HS-5 (cell line): ENCODE measurements at regions not wholly inside any gene's neighbourhood (a gene's known extent, or its start where the extent isn't known, plus 50 kb on each side); places are given as distances from the start of the nearest gene placed in this dataset.
"Not testable (repeated sequence)": the region's sequence is repeated elsewhere in the genome, so short reads cannot be mapped to it uniquely, and the experiment has no call there.

Experiments
- DNase-seq: peaks from one replicate; pipeline ENCODE4 v3.0.0-alpha.2; 2012; ENCODE audit warnings: low read depth

DNA sequence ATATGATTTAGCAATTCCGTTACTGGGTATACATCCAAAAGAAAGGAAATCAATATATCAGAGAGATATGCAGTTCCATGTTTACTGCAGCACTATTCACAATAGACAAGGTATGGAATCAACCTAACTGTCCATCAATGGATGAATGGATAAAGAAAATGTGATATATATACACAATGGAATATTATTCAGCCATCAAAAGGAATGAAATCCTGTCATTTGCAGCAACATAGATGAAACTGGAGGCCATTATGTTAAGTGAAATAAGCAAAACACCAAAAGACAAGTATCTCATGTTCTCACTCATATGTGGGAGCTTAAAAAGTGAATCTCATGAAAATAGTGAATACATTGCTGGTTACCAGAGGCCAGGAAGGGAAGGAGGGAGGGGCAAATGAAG is 390.8 kb downstream of the ZFHX3 start:
- DNase-seq: no peak

DNA sequence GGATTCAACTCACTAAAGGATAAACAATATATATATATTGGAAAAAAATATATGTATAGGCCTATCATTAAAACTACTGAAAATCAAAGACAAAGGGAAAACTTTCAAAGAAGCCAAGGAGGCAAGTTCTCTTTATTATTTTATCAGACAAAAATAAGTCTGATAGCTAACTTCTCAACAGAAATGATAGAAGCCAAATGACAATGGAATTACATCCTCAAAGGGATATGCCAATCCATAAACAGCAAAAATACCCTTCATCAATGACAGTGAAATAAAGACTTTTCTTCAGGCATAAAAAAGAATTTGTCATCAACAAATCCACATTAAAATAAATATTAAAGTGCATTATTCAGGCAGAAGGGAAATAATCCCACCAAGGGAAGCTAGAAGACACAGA is 393.4 kb downstream of the ZFHX3 start:
- DNase-seq: no peak

DNA sequence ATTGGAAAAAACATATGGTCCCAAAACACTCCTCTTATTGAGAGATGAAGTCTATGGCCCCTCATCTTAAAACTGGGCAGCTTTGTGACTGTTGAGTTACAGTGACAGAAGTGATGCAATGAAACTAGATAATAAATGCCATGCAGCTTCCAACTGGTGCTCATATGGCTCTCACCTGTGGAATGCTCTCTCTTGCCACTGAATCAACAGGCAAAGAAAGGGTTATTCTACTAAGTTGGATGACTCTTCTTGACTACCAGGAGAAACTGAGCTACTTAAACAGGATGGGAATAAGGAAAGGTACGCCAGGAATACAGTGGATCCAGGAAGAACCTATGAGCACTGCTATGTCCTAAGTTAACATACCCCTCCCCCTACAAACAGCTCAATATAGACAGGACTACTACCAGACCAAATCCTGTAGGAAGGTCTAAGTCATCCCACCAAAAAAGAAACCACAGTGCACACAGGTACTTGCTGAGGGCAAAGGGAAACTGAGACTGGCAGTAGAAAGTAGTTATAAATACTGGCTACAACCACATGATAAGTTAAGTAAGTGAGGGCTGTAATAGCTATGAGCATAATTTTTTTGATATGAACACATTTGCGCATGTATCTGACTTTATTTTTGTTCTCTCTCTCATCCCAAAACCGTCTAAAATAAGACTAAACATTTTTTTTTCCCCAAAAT is 398.5 kb downstream of the ZFHX3 start:
- no peak for DNase-seq

DNA sequence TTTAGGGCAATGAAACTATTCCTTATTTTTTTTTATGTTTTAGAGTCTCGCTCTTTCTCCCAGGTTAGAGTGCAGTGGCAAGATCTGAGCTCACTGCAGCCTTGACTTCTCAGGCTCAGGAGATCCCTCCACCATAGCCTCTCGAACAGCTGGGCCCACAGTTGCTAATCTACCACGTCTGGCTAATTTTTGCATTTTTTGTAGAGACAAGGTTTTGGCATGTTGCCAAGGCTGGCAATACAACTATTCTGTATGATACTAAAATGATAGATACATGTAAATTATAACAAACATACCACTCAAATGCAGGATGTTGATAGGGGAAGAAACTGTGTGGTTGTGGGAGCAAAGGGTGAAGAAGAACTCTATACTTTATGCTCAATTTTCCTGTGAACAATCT is 401.3 kb downstream of the ZFHX3 start:
- no peak for DNase-seq

DNA sequence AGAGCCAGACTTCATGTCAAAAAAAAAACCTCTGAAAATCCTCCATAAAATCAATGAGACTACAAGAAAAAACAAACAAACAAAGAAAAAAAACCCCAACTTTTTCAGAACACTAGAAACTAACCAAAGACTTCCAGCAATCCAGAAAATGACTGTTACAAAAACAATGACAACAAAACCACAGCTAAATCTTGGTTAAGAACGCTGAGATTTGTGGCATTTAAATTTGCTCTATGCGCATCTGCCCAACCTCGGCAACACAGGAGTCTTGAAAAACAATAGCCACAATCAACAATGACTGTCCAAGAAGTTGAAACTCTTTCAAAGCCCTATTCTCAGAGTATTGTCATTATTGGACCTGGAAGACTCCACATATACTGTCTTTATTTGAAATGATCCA is 402.4 kb downstream of the ZFHX3 start:
- DNase-seq: no peak

DNA sequence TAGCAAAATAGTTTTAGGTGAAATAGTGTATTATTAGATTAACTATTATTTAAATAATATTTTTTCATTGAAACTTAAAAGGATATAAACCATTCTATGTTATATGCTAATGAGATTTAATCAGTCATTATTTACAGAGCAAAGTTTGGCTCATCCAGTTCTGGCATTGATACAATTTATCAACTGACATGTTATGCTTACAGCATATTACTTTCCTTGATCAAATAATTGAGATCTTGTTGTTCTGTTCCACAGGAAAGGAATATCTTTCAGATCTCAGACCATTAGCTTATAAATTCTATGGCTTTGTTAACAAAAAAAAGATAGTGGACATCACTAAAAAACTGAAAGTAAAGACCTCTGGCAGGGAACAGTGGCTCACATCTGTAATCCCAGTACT is 403.0 kb downstream of the ZFHX3 start:
- DNase-seq: no peak

DNA sequence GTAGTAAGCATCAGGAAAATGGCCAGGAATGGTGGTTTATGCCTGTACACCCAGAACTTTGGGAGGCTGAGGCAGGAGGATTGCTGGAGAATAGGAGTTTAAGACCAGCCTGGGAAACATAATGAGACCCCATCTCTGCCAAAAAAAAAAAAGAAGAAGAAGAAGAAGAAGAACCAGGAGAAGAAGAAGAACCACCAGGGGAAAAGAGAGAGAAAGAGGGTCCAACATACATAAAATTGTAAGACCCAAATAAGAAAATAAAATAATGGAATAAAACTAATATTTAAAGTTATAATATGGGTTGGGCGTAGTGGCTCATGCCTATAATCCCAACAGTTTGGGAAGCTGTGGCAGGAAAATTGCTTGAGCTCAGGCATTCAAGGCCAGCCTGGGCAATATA is 408.4 kb downstream of the ZFHX3 start:
- DNase-seq: no peak

DNA sequence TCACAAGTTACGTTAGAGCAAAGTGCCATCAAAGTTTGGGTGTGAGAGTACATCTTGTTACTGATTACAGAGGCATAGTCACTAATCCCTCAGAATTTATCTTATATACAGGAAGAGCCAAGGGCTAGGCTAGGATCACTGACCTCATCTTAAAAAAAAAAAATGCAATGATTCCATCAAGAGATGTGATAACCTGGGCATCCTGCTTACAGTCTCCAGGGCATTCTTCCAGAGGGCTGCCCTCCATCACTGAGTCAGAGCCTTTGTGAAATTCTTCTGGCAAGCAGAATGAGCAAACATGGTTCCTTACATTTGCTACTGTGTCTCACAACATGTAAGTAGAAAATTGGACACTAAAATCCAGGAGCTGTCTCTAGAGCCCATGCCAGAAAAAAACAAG is 410.6 kb downstream of the ZFHX3 start:
- peak; percentile 83 for DNase-seq

DNA sequence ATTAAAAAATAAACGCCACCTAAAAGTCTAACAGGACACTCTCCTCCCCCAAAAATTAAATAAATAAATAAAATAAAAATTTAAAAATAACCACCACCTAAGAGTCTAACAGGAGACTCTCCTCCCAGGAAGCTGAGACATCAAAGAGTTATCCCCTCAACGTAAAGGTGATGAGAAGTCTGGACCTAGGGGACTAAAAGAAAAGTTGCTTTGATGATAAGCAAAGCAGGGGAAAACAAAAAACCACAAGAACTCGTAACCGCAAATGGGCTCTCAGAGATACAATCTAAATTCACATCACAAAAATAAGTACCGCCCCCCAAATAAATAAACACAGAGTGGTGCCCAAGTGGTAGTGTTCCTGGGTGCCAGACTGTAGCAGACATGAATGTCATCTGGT is 412.2 kb downstream of the ZFHX3 start:
- DNase-seq: no peak

DNA sequence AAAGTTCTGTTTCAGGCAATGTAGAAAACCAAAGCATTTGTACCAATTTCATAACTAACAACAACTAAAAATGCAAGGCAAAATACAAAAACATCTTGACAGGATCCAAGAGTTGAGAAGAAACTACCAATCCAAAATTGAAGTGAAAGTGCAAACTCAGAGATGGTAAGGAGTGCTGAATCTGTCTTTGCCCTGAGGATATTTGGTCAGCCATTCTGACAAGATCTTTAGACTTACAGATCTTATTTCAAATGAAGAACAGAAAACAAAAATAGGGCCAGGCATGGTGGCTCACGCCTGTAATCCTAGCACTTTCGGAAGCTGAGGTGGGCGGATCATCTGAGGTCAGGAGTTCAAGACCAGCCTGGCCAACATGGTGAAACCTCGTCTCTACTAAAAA is 412.8 kb downstream of the ZFHX3 start:
- no peak for DNase-seq

DNA sequence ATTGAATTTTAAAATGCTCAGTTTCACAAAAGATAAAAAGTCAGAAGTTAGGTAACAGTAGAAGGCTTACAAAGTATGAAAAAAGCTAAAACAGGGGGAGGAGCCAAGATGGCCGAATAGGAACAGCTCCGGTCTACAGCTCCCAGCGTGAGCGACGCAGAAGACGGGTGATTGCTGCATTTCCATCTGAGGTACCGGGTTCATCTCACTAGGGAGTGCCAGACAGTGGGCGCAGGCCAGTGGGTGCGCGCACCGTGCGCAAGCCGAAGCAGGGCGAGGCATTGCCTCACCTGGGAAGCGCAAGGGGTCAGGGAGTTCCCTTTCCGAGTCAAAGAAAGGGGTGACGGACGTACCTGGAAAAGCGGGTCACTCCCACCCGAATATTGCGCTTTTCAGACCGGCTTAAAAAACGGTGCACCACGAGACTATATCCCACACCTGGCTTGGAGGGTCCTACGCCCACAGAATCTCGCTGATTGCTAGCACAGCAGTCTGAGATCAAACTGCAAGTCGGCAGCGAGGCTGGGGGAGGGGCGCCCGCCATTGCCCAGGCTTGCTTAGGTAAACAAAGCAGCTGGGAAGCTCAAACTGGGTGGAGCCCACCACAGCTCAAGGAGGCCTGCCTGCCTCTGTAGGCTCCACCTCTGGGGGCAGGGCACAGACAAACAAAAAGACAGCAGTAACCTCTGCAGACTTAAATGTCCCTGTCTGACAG is 420.6 kb downstream of the ZFHX3 start:
- DNase-seq: not testable (repeated sequence)

DNA sequence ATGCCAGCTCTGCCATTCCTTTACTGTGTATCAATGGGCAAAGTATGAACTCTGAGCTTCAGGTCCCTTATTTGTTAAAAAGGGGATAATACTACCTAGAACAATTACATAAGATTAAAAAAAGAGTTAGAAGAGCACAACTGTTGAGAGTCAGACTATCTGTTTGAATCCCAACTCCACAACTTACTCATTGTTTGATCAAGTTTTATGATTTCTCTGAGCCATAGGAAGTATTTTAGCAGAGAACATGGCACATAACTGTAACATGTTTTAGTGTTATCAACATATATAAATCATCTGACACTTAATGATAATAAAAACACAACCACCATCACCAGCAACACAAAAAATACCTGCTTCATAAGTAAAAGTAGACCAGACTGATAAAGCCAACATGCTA is 421.3 kb downstream of the ZFHX3 start:
- no peak for DNase-seq

DNA sequence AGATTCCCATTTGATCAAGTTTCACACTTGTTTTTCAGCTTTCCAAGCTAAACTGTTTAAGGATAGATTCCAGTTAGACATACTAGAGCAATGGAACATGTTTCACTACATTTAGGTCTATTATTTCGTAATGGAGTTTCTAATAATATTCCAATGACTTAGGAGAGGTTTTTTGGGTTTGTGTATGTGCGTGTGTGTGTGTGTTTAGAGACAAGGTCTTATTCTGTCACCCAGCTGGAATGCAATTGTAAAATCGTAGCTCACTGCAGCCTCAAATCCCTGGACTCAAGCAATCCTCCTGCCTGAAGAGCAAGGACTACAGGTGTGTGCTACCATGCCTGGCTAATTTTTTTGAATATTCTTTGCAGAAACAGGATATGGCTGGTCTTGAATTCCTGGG is 426.3 kb downstream of the ZFHX3 start:
- no peak for DNase-seq

DNA sequence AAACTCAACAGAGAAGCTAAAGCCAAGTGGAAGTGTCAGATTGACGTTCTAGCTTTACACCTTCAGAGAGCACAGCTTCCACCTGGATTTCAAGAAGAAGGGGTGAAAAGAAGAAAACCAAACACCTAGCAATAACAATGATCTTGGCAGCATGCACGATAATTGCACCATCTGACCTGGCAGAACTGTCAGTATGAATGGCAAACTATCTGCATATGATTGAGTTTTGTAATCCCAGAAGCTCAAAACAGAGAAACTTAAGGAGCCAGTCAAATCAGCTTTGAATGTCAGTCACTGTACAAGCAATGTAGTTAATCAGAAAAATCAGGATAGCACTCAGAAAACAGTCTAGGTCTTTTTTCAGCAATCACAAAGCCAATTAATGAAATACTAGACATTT is 427.1 kb downstream of the ZFHX3 start:
- DNase-seq: no peak

DNA sequence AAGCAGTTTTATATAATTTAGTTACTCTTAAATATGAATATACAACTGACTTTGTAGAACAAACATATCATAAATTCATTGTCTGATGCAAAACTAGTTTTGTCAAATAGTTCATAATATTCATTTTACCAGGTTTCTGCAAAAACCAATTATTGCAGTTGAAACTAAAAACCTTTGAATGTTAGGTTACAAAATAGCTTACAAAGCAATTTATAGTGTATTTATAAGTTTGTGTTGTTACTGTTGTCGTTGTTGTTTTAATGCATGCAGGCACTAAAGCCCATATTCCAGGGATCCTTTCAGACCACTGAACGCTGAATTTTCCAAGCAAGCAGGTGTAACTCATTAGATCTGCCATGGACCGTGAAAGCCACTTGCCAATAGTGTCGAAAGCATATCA is 427.6 kb downstream of the ZFHX3 start:
- no peak for DNase-seq

DNA sequence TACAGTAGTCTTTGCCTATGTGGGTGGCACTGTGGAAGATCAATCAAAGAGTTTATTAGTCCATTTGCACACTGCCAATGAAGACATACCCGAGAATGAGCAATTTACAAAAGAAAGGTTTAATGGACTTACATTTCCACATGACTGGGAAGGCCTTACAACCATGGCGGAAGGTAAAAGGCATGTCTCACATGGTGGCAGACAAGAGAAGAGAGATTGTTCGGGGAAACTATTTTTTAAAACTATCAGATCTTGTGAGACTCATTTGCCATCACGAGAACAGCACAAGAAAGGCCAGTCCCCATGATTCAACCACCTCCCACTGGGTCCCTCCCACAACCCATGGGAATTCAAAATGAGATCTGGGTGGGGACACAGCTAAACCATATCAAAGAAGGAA is 432.1 kb downstream of the ZFHX3 start:
- no peak for DNase-seq

DNA sequence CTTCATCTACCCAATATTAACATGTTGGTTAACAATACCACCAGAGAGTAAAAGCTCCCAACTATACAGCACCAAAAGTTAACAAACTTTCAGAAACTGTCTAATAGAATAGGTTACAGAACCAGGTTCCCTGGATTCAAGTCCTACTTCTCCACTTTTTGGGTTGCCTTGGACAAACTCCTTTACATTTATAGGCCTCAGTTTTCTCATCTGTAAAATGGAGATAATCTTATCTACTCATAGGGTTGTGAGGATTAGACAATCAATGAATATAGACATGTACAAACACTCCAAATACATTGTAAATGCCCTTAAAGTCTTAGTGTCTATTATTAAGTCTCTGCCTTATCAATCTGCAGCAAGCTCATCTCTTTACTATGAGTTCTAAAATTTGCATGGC is 435.2 kb downstream of the ZFHX3 start:
- DNase-seq: no peak

DNA sequence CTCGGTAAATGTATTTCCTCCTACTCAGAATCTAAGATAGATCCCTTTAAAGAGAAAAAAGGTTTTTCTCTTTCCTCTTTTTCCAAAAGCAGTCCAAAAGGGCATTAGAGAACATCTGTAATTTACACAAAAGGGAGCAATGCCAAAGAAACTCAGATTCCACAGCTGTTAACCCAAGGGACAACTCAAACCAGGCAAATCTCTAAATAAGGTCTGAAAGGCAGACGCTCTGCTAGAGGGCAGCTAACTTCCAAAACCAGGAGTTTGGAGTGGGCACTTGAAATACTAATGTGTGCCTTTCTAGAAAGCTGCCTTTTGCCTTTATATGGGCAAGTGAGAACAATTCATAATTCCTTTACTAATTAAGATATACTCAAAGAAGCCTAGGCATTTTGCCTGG is 435.7 kb downstream of the ZFHX3 start:
- no peak for DNase-seq

DNA sequence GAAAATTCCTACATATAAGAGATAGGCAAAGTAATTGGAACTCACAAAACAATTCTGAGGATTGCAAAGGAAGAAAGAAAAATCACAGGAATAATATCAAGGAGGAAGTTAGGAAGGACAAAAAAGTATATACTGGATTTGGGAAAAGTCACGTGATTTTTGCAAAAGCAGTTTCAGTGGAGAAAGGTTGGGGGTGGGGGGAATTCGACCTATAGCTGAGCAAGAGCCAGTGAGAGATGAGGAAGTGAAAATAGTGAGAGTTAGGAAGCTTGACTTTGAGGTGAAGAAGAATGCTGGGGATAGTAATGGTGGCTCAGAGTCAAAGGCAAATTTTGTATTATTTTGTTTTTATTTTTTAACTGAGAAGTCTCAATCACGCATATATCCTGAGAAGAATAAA is 438.0 kb upstream of the PMFBP1 start:
- no peak for DNase-seq

DNA sequence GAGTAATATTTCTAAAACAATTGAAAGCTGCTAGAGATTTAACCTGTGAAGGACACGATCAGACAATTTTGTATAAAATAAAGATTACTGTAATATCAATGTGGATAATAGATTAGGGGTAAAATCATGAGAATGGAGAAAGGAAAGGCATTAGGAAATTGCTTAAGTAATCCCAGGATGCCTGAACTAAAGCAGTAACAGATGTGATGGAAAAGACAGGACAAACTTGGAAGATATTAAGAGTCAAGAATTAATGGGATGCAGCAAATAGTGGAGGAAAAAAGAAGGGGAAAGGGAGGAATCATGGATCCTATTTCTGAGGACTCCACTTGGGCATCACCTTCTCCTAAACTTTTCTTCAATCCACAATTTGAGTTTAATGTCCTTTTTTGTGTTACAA is 437.1 kb upstream of the PMFBP1 start:
- DNase-seq: no peak

DNA sequence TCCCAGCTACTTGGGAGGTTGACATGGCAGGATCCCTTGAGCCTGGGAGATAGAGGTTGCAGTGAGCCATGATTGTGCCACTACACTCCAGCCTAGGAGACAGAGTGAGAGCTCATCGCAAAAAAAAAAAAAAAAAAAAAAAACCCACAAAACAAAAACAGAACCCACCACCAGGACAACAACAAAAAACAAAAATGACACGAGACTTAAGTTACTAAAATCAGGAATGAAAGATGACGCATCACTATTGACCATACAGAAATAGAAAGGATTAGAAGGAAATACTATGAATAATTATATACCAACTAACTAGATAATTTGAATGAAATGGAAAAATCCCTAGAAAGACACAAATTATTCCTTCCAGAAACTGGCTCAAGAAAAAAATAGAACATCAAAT is 432.4 kb upstream of the PMFBP1 start:
- no peak for DNase-seq

DNA sequence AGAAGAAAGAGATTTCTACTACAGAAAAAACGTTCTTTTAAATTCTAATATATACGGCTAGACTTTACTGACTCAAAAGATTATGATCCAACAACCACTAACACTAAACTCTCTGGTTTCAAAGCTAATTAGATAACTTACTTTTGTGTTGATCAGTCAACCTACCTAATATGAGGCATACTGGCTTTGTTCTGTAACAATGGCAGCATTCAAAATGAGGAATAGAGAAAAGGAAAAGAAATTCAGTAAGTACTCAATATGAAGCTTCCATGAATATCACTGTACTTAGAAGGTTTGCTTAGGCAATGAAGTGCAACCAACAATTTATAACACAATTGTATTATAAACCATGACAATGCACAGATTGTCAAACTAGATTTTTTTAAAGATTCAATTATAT is 430.5 kb upstream of the PMFBP1 start:
- no peak for DNase-seq

DNA sequence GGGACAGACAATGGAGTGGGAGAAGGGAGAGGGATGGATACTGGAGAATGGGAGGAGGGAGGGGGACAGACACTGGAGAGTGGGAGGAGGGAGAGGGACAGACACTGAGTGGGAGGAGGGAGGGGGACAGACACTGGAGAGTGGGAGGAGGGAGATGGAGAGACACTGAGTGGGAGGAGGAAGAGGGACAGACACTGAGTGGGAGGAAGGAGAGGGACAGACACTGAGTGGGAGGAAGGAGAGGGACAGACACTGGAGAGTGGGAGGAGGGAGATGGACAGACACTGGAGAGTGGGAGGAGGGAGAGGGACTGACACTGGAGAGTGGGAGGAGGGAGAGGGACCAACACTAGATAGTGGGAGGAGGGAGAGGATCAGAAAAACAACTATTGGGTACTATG is 426.7 kb upstream of the PMFBP1 start:
- no peak for DNase-seq

DNA sequence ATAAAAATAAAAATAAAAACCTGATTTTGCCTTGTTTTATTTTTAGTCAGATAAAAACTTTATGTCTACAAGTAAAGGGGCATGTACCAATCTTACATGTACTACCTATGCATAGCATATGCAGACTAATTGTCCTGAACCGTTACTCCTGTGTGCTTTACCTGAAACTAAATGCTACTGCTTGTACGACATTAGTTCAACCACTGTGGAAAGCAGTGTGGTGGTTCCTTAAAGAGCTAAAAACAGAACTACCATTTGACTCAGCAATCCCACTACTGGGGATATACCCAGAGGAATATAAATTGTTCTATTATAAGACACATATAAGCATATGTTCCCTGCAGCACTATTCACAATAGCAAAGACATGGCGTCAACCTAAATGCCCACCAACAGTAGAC is 426.0 kb upstream of the PMFBP1 start:
- DNase-seq: no peak
